GM21360 (cell line): ENCODE measurements at regions not wholly inside any gene's neighbourhood (a gene's known extent, or its start where the extent isn't known, plus 50 kb on each side); places are given as distances from the start of the nearest gene placed in this dataset.

Experiments used
- ATAC-seq: cut with Tn5 transposase; IDR thresholded peaks from one replicate; pipeline ENCODE4 v1.9.1; 2021; ENCODE audit warnings: mild to moderate bottlenecking, moderate library complexity; ENCODE audit not compliant: unreplicated experiment

- ATAC-seq, result no peak
These were observed 153.5 kb upstream of the MEIS2 start for GRCh38 chr15:37253877-37254276.

DNA sequence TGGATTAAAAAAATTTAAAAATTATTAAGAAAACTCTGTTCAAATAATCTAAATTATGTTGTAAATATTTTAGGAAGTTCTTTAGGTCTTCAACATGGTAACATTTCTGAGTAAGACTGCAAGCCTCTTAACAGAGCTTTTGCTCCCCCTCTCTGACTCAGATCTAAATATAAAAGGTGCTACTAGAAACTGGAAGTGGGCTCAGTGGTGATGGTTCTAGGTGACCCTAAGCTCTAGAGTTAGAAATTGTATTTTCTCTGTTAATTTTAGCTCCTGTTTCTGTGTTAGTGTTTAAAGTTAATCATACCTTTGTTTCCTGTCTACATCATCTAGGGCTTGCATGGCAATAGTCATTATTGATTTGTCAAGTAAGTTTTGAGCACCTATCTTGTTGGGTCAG is 159.9 kb upstream of the MEIS2 start:
- ATAC-seq, result no peak

GRCh38 chr15:37261685-37262084 is 161.3 kb upstream of the MEIS2 start:
- no peak for ATAC-seq

GRCh38 chr15:37262922-37263608 is 162.7 kb upstream of the MEIS2 start:
- ATAC-seq, result no peak

GRCh38 chr15:37289109-37289765 is 188.9 kb upstream of the MEIS2 start:
- ATAC-seq, result no peak

- ATAC-seq, result no peak
These were observed 191.6 kb upstream of the MEIS2 start for GRCh38 chr15:37291920-37292319.

DNA sequence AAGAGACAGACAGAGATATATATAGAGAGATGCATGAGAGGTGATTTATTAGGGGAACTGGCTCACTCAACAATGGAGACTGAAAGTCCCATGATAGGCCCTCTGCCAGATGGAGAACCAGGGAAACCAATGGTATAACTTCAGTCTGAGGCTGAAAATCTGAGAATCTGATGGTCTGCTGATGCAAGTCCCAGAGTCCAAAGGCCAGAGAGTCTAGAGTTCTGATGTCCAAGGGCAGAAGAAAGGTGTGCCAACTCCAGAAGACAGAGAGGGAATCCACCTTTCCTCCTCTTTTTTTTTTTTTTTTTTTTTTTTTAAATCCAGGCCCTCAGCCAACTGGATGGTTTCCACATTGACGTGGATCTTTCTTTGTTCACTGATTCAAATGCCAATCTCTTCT is 197.9 kb upstream of the MEIS2 start:
- no peak for ATAC-seq

DNA sequence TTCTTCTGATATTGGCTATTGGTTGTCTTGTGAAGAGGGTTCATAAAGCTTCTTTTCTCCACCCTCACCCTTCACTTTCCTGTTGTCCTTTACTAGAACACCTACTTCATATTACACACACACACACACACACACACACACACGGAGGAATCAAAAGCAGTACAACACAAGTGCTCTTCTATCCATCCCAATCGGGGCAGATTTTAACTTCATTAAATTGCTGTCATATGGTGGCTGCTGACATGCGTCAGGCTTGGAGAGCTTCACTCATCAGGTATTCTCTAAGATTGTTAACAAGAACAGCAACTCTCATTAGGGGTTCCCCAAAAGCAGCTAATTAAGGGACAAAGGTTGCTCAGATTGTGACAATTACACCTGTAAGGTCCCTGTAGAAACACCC is 239.1 kb upstream of the MEIS2 start:
- ATAC-seq, result no peak

DNA sequence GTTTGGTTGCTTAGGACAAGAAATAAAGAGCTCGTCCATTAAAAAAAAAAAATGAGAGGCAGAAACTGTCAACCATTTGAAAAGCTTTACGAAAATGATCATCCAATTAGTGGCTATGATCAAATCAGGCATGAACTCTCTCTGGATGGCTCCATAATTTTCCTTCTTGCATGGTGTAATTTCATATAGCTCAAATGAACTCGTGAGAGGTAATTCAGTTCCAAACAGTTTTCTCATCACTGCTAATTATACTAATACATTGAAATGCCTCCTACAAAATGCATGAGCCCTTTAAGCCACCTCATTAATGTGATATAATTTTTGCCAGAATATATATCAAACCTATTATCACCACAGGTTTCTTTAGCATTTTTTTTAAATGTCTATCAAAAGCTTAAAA is 239.5 kb upstream of the MEIS2 start:
- ATAC-seq, result no peak

DNA sequence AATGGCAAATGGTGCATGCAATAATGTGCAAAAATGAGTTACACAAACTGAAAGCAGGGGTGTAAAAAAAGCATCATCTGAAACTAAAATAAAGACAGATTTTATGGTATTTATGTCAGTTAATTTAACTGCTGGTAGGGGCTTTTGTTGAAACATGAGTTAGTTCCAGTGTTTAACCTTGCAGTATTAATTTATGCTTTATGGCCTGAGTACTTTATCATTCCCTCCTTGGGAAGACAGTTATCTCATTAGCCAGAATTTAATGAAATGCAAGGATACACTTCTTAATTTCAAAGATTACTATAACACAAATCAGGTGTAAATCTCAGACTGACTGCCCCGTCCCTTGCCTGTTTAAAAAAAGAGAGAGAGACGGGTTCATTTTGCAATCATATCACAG is 240.1 kb upstream of the MEIS2 start:
- ATAC-seq, result no peak

- no peak for ATAC-seq
These were observed 258.9 kb upstream of the MEIS2 start for GRCh38 chr15:37359101-37359892.

GRCh38 chr15:37359893-37360290 is 259.5 kb upstream of the MEIS2 start:
- no peak for ATAC-seq

GRCh38 chr15:37360724-37361123 is 260.4 kb upstream of the MEIS2 start:
- no peak for ATAC-seq

DNA sequence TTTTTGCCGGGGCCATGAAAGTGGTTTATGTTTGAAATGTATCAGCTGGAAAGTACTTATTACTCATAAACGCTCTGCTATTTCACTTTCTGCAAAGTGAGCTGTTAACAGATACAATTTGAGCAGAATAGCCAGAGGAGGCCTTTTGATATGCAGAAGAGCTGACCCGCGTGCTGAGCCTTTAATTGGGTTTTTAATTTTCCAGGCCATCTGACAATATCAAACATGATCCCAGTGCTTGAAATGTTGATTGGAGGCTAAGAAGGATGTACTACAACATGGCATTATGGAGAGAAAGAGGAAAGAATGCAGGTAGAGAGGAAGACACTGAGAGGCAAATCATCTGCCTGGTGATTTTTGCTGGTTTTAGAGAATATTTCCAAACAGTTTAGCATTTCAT is 261.3 kb upstream of the MEIS2 start:
- no peak for ATAC-seq

DNA sequence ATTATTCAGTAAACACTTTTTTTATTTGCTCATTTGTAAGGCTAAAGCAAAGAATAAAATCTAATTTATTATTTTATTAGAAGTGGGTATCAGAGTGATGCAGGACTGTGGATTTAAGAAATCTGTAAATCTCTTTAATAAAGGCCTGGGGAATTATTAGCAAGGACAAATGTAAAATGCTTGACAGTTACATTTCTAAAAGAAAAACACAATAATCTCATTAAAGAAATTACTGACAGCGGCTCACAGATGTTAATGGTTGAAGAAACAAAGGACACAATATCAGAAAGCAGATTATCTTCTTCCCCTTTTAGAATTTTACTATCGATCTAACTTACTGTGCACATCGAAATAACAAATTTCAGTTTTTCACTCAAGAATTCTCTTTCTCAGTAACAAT is 262.1 kb upstream of the MEIS2 start:
- no peak for ATAC-seq

- ATAC-seq, result no peak
These were observed 268.6 kb upstream of the MEIS2 start for GRCh38 chr15:37368961-37369360.

DNA sequence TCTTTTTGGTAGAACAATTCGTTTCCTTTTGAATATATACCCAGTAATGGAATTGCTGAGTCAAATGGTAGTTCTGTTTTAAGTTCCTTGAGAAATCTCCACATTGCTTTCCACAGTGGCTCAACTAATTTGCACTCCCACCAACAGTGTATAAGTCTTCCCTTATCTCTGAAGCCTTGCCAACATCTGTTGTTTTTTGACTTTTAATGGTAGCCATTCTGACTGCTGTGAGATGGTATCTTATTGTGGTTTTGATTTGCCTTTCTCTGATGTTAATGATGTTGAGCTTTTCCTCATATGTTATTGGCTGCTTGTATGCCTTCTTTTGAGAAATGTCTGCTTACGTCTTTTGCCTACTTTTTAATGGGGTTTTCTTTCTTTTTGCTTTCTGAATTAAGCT is 270.6 kb upstream of the MEIS2 start:
- ATAC-seq, result no peak

DNA sequence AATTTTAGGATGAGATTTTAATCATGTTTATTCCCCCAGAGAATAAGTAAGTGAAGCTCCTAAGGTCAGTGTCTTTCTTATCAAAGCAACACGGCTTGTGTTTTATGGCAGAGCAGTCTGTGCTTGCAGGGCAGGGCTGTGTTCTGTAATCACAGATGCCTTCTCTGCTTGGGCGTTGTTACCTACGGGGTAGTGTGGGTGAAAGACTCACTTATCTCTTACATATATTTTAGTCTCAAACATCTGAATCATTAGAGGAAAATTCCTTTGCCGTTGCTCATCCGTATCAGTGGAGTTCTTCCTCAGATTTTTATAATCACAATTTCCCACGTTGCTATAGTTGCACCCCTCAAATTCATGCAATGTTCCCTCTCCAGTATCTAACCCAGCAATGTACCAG is 271.7 kb upstream of the MEIS2 start:
- no peak for ATAC-seq

DNA sequence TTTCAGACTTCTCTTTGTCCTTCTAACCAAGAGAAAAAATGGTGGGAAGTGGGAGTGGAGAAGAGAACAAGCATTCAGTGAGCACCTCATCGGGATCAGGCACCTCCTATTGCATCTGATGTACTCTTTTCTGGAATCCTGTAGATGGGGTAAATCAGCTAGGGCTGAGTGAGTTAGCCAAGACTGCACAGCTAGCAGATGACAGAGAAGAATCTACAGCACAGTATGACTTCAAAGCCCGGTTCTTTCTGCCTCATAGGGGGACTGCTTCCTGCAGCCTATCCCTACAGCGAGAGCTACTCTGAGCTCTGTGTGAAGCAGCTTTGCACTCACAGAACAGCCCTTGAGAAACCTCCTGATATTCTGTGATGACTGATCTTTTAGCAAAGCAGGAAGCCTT is 275.2 kb upstream of the MEIS2 start:
- ATAC-seq, result no peak

DNA sequence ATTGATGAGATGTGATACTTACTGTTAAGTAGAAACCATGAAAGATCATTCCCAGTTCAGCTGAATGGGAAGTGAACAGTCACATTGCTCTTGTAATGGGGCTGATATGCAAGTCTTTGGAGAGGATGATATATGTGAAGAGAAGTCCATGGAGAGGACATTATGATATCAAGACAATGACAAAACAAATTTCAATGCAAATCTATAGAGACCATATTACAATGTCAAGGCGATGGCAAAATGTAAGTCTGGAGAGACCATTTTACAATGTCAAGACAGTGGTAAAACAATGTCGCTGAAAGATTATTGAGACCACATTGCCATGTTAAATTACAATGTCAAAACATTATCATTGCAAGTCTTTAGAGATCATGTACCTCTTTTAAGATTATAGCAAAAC is 277.1 kb upstream of the MEIS2 start:
- ATAC-seq, result no peak

DNA sequence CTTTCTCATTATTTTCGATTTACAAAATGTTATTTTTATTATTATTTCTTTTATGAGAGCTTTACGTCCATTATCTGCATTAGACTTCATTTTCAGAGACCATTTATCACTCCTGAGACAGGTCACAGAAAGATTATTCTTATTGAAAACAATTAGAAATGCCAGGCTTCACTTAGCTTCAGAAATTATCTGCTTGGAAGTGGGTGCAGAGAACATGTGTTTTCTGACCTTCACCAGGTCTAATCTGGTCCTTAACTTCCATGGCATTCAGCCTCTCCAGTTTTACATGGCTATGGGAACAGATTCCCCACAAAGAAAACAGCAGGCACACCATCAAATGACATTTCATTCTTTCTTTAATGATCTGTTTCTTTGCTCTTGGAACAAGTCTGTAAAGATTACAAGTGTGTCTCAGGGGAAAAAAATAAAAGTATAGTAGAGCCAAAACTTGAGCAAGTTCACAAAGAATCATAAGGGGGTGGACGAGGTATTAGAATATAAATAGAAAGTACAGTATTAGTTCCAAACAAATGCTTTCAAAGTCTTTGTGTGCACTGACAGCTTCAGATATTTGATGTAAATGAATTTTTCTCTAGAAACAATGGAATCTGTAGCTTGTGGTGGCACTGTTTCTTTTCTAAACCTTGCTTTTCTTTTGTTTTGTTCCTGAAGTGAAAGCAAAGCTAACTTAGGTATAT is 294.2 kb upstream of the MEIS2 start:
- ATAC-seq, result no peak

DNA sequence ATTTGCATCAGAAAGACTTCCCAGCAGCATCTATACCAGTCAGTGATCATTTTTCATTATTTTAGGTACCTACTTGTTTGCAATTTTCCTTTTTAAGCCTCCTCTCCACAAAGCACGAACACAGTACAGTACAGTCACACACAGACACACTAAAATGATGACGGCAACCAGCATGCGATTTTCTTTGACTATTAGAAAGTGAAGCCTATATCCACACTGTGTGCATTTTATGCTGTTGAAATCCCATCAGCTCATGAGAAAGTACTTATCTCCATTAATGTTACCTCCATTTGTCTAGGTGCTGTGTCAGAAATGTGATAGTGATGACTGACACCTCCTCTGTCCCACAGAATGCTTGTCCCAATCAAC is 294.7 kb upstream of the MEIS2 start:
- ATAC-seq, result no peak
